Gastroesophageal sphincter (tissue), 4 donors: ENCODE measurements at regions not wholly inside any gene's neighbourhood (a gene's known extent, or its start where the extent isn't known, plus 50 kb on each side); places are given as distances from the start of the nearest gene placed in this dataset.

ENCODE experiments used
- ATAC-seq: fragments of 150-250 bp; one replicate; pipeline ENCODE4 v1.9.1; 2016; ENCODE audit warnings: mild to moderate bottlenecking, moderate library complexity
- H3K27ac ChIP-seq, 4 donors: fragments of 200-600 bp; sonication (generic) in 3 of 4; 1 replicate in 3 of 4; 2 replicates in 1 of 4; pipeline ENCODE4 v1.5.1; 2016 to 2019
- H3K27me3 ChIP-seq: fragments of 200-600 bp; sonication (generic); one replicate; pipeline ENCODE4 v1.5.1; 2019
- H3K36me3 ChIP-seq, 2 donors: fragments of 200-600 bp; sonication (generic); one replicate each; pipeline ENCODE4 v1.5.1; 2019; ENCODE audit warnings: control low read depth in 1 of 2
- H3K4me1 ChIP-seq, 3 donors: fragments of 200-600 bp; sonication (generic); 1 replicate in 2 of 3; 2 replicates in 1 of 3; pipeline ENCODE4 v1.5.1; 2016 to 2019; ENCODE audit warnings: control low read depth in 2 of 3
- H3K4me3 ChIP-seq, 2 donors: fragments of 200-600 bp; sonication (generic); one replicate each; pipeline ENCODE4 v1.5.1; 2019; ENCODE audit warnings: mild to moderate bottlenecking in 1 of 2, moderate library complexity in 1 of 2
- H3K9me3 ChIP-seq, 3 donors: fragments of 200-600 bp; sonication (generic); one replicate each; pipeline ENCODE4 v1.5.1; 2017 to 2019; ENCODE audit warnings: control low read depth in 2 of 3
- EP300 ChIP-seq: sonication (generic); formaldehyde crosslinking; IDR thresholded peaks from one replicate; pipeline ENCODE4 v1.6.1; 2017; ENCODE audit warnings: antibody characterized with exemption, mild to moderate bottlenecking
- POLR2A ChIP-seq, 2 donors: fragments of 450-650 bp; IDR thresholded peaks; one replicate each; pipeline ENCODE4 v1.6.1; 2017; ENCODE audit warnings: antibody characterized with exemption in 2 of 2, mild to moderate bottlenecking in 2 of 2, moderate library complexity in 1 of 2
- POLR2AphosphoS5 ChIP-seq: sonication (generic); formaldehyde crosslinking; IDR thresholded peaks from one replicate; pipeline ENCODE4 v1.6.1; 2017; ENCODE audit warnings: antibody characterized with exemption
- WGBS, 2 donors: methylation state at CpG; one replicate each; pipeline ENCODE4 v1.1.5; 2018; ENCODE audit warnings: low coverage in 1 of 2; 5-methylcytosine and 5-hydroxymethylcytosine counted together
- TF ChIP-seq, protein P1 (sequence below), 4 experiments: fragments of 200-600 bp in 2 of 4; fragments of 450-650 bp in 2 of 4; sonication (generic) in 1 of 4; IDR thresholded peaks; one replicate each; pipeline ENCODE4 v1.5.1; 2017 to 2019; ENCODE audit warnings: antibody characterized with exemption in 4 of 4, mild to moderate bottlenecking in 2 of 4, moderate library complexity in 2 of 4

DNA sequence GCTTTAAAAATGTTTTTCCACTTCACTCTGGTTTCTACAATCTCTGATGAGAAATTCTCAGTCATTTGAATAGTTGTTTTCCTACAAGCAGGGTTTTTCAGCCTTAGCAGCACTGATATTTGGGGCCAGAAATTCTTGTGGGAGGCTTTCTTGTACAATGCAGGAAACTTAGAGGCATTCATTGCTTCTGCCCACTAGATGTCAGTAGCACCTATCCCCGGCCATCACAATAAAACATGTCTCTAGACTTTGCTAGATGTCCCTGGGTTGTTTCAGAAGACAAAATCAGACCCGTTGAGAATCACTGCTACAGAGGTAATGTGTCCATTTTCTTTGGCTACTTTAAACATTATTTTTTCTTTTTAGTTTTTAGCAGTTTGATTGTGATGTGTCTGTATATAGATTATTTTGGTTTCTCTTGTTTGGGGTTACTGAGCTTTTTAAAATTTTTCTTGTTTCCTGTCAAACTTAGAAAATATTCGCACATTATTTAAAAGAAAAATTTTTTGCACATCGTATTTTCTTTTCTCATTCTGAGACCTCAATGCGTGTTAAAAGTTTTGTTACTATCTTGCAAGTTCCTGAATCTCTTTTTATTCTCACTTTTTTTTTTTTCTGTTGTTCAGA lies 60.8 kb upstream of the CCDC179 start:
- ATAC-seq, result no peak
- TF ChIP-seq POLR2AphosphoS5, result no peak
- TF ChIP-seq, protein P1, sequence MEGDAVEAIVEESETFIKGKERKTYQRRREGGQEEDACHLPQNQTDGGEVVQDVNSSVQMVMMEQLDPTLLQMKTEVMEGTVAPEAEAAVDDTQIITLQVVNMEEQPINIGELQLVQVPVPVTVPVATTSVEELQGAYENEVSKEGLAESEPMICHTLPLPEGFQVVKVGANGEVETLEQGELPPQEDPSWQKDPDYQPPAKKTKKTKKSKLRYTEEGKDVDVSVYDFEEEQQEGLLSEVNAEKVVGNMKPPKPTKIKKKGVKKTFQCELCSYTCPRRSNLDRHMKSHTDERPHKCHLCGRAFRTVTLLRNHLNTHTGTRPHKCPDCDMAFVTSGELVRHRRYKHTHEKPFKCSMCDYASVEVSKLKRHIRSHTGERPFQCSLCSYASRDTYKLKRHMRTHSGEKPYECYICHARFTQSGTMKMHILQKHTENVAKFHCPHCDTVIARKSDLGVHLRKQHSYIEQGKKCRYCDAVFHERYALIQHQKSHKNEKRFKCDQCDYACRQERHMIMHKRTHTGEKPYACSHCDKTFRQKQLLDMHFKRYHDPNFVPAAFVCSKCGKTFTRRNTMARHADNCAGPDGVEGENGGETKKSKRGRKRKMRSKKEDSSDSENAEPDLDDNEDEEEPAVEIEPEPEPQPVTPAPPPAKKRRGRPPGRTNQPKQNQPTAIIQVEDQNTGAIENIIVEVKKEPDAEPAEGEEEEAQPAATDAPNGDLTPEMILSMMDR (IDR thresholded peaks at IDR 0.05), result peak in 1 of 4 experiments; percentile 36

DNA sequence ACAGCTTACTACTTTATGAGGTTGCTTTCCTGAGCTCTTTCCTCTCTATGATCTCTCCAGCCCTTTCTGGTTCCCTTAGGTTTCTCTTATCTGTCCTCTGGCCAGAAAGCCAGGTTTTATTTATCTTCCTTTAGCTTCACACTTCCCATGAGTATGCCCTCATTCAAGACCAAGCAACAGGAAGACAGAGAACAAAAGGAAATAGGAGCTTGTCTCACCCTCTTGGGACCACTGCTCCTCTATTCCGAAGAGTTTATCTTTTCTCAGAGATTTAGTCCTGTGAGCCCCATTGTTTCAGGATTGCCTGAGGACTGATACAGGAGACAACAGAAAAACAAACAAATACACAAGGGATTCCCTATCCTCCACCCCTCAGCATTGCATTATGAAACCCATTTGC lies 62.4 kb upstream of the CCDC179 start:
- no peaks in the 10 kb centered on the region for H3K4me1 ChIP-seq
- H3K4me3 ChIP-seq, result no peak overlapping the region
- no peak for TF ChIP-seq EP300
- no peak for TF ChIP-seq POLR2A (IDR thresholded peaks at IDR 0.05)
- TF ChIP-seq POLR2AphosphoS5, result no peak
- TF ChIP-seq, protein P1 (IDR thresholded peaks at IDR 0.05), result no peak
- no peak overlapping the region for H3K27ac ChIP-seq
- 71 to 100% methylated on average over 1 of the region's 1 CpG for WGBS, 2 donors
- H3K27me3 ChIP-seq, result no peaks in the 10 kb centered on the region
- no peaks in the 10 kb centered on the region for H3K9me3 ChIP-seq
- no peaks in the 10 kb centered on the region for H3K36me3 ChIP-seq
- no peak for ATAC-seq

More for the DNA sequence above, 60.8 kb upstream of the CCDC179 start:
- Histone ChIP-seq H3K9me3 (no peaks in the 10 kb centered on the region), H3K36me3 (no peaks in the 10 kb centered on the region), H3K4me3 (no peak overlapping the region), H3K27me3 (no peaks in the 10 kb centered on the region), H3K4me1 (no peaks in the 10 kb centered on the region), H3K27ac (no peak overlapping the region)
- WGBS, 2 donors, result 63 to 64% methylated on average over 3 to 4 of the region's 5 CpGs

DNA sequence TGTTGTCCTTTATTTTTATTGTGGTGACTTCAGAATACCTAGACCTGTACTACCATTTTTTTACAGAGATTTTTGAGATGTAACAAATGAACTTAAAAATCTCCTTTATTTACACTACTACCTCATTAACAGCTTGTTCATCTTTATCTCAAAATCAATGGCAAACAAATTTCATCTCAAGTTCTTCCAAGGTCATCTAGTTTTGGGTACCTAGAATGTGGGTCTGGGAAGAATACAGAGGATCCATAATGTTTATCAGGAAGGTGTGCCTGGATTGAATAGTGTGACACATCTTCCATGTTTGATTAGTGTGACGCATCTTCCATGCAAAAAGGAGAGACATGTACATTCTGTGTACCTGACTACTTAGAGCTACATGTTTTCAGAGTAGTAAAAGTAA lies 63.3 kb upstream of the CCDC179 start:
- ATAC-seq, result no peak
- no peaks in the 10 kb centered on the region for H3K36me3 ChIP-seq
- H3K9me3 ChIP-seq, result no peaks in the 10 kb centered on the region
- TF ChIP-seq, protein P1 (IDR thresholded peaks at IDR 0.05), result no peak
- no peak for TF ChIP-seq POLR2AphosphoS5
- TF ChIP-seq EP300, result no peak
- TF ChIP-seq POLR2A (IDR thresholded peaks at IDR 0.05), result no peak
- no peaks in the 10 kb centered on the region for H3K4me1 ChIP-seq
- 88 to 100% methylated on average over 1 of the region's 1 CpG for WGBS, 2 donors
- H3K4me3 ChIP-seq, result no peak overlapping the region
- no peak overlapping the region for H3K27ac ChIP-seq
- no peaks in the 10 kb centered on the region for H3K27me3 ChIP-seq

DNA sequence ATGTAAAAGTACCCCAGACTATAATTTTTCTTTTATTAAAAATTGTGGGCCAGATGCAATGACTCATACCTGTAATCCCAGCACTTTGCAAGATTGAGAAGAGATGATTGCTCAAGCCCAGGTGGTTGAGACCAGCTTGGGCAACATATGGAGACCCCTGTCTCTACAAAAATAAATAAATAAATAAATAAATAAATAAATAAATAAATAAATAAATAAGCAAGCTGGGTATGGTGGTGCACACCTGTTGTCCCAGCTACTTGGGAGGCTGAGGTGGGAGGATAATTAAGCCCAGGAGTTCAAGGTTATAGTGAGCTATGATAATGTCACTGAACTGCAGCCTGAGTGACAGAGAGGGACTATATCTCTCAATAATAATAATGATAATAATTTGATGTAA lies 66.1 kb upstream of the CCDC179 start:
- H3K4me3 ChIP-seq, result no peak overlapping the region
- no peak for ATAC-seq
- no peak for TF ChIP-seq POLR2A (IDR thresholded peaks at IDR 0.05)
- no peak for TF ChIP-seq POLR2AphosphoS5
- no peak for TF ChIP-seq EP300
- TF ChIP-seq, protein P1 (IDR thresholded peaks at IDR 0.05), result no peak
- H3K4me1 ChIP-seq, result no peaks in the 10 kb centered on the region
- no peaks in the 10 kb centered on the region for H3K27me3 ChIP-seq
- no peaks in the 10 kb centered on the region for H3K36me3 ChIP-seq
- H3K27ac ChIP-seq, result no peak overlapping the region
- H3K9me3 ChIP-seq, result no peaks in the 10 kb centered on the region

DNA sequence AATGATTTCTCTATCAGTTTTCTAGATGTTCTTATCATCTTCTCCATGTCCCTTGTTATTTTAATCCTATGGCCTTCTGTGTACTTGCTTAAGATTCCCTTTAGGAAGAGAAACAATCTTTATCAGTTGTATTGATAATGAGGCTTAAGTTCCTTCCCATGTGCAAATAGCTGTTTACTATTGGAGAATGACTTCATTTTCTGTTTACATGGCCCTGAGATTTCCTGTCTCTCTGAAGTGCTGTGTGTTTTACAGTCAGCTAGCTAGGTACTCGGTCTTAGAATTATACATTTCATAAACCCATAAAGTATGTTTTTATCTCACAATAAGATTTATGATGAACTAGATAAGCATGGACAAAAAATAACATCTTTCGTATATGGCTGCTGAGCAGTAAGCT lies 67.5 kb upstream of the CCDC179 start:
- H3K9me3 ChIP-seq, result no peaks in the 10 kb centered on the region
- no peak overlapping the region for H3K27ac ChIP-seq
- H3K4me3 ChIP-seq, result no peak overlapping the region
- no peaks in the 10 kb centered on the region for H3K36me3 ChIP-seq
- no peak for TF ChIP-seq POLR2AphosphoS5
- no peak for TF ChIP-seq POLR2A (IDR thresholded peaks at IDR 0.05)
- no peak for TF ChIP-seq EP300
- TF ChIP-seq, protein P1 (IDR thresholded peaks at IDR 0.05), result no peak
- H3K4me1 ChIP-seq, result no peaks in the 10 kb centered on the region
- H3K27me3 ChIP-seq, result no peaks in the 10 kb centered on the region
- no peak for ATAC-seq
- WGBS, 2 donors, result 53 to 75% methylated on average over 2 of the region's 2 CpGs
